Mammary epithelial cell (primary cell): ENCODE measurements at regions not wholly inside any gene's neighbourhood (a gene's known extent, or its start where the extent isn't known, plus 50 kb on each side); places are given as distances from the start of the nearest gene placed in this dataset.

Source experiments
- CTCF ChIP-seq, 2 donors: IDR thresholded peaks in 1 of 2; conservative IDR thresholded peaks in 1 of 2; 2 replicates each; pipeline ENCODE4 v1.5.1; 2011 to 2012; ENCODE audit warnings: inconsistent platforms in 2 of 2, low read length in 2 of 2, mild to moderate bottlenecking in 2 of 2, control low read depth in 1 of 2, low read depth in 1 of 2; ENCODE audit not compliant: insufficient read depth in 1 of 2; ENCODE audit errors: extremely low read depth in 1 of 2
- EZH2 ChIP-seq: IDR thresholded peaks from 2 replicates; pipeline ENCODE4 v1.6.1; 2012; ENCODE audit warnings: low read length, inconsistent platforms, borderline replicate concordance

GRCh38 chr2:225140723-225141122 lies 98.5 kb upstream of the DOCK10 start:
- TF ChIP-seq CTCF (conservative IDR thresholded peaks at IDR 0.05 in 1 of 2, IDR thresholded peaks at IDR 0.05 in 1 of 2; ENCODE audit: extremely low read depth in 1 of 2, insufficient read depth in 1 of 2, low read depth in 1 of 2, low read length in 2 of 2), result no peak
- no peak for TF ChIP-seq EZH2
